Activated CD4-positive, alpha-beta T cell treated with anti-CD3 and anti-CD28 coated beads, Interleukin-2, Interleukin-6, amounts not matched to agents 100 ng/mL and 50 ng/mL, durations not matched to agents 16 hours and 8 hours (primary cell): ENCODE measurements at regions not wholly inside any gene's neighbourhood (a gene's known extent, or its start where the extent isn't known, plus 50 kb on each side); places are given as distances from the start of the nearest gene placed in this dataset.
"Not testable (repeated sequence)": the region's sequence is repeated elsewhere in the genome, so short reads cannot be mapped to it uniquely, and the experiment has no call there.

Experiments used
- DNase-seq: peaks from one replicate; pipeline ENCODE4 v3.0.0-alpha.2; 2020

DNA sequence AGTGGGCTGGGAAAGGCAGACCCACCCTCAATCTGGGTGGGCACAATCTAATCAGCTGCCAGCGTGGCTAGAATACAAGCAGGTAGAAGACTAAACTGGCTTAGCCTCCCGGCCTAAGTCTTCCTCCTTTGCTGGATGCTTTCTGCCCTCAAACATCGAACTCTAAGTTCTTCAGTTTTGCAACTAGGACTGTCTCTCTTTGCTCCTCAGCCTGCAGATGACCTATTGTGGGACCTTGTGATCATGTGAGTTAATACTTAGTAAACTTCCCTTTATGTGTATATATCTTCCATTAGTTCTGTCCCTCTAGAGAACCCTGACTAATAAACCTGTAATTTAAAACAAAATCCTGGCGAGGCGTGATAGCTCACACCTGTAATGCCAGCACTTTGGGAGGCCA, 51.8 kb upstream of the SLC39A8 start:
- DNase-seq, result not testable (repeated sequence)

DNA sequence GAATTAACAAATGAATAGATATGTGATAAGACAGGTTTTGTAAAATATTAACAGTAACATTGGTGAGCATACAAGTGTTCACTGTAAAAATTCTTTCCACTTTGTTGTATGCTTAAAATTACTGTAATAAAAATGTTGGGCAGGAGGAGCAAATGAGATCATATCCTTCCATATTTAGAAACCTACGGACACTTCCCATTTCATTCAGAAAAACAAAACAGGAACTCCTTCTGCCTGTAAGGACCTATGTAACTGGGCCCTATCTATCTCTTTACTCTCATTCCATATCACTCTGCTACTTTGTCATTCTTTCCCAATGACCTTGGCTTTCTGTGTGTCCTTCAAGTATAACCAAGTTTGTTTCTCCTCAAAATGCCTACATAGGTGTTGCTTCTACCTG, 53.7 kb upstream of the SLC39A8 start:
- DNase-seq, result no peak

DNA sequence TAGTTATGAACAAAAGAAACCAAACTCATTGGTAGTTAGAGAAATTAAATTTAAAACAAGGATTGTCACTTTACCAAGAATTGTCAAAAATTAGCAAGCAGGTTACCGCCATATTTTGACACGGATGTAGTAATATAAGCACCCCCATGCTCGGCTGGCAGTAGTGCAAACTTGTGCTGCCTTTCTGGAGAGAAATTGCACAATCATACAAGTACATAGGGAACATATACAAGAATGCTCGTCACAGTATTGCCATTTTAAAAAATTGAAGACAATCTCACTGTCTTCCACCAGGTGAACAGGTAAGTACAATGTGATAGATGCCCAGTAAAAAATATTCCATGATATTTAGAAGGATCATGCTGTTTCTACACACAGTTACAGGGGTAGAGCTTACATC, 55.6 kb upstream of the SLC39A8 start:
- DNase-seq, result no peak

DNA sequence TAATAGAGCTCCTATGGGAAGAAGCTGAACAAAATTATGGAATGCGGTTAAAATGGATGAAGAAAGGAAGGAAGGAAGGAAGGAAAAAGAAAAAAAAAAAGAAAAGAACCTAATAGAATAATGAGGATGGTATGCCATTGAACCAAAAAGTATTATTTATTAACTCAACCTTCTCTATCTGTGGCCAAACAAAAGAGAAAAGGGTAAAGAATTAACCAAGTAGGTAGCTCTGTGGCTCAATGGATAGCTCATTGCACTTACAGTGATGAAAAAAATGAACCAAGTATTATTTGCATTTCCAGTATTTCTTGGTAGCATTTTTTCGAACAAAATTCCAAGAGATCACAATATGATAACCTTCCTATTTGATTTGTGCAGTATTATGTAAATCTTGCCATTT, 56.9 kb upstream of the SLC39A8 start:
- no peak for DNase-seq

DNA sequence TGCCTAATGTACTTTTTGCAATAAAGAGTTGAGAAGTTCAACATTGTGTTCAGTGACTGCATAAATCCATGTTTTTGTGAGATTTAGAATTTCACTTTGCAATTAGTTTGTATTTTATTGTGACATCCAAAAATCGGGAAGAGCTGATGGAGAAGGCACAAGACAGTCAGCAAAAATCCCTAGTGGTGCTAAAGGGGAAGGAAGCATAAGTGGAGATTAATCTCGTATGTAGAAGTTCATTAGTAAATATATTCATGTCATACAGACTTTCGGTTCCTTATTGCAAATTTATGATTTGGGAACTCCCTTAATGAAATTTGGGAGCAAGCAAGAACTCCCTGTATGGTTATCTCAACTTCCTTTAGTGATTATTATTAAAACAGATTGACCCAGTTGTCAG, 57.8 kb upstream of the SLC39A8 start:
- no peak for DNase-seq

DNA sequence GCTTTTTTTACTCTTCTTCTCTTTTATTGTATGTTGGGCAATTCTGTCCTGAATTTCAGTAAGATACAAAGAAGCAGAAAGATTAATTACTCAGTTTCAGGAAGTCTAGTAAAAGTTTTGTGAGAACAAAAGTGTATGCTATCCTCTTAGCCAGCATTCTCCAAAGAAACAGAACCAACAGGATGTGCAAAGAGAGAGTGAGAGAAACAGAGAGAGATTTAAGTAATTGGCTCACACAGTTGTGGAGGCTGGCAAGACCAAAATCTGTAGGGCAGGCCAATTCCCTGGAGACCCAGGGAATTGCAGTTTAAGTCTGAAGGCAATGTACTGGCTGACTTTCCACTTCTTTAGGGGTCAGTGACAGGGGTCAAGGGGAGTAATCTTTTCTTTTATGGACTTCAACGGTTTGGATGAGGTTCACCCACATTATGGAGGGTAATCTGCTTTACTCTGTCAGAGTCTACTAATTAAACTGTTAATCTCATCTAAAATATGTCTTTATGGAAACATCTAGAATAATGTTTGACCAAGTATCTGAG, 59.2 kb upstream of the SLC39A8 start:
- no peak for DNase-seq

DNA sequence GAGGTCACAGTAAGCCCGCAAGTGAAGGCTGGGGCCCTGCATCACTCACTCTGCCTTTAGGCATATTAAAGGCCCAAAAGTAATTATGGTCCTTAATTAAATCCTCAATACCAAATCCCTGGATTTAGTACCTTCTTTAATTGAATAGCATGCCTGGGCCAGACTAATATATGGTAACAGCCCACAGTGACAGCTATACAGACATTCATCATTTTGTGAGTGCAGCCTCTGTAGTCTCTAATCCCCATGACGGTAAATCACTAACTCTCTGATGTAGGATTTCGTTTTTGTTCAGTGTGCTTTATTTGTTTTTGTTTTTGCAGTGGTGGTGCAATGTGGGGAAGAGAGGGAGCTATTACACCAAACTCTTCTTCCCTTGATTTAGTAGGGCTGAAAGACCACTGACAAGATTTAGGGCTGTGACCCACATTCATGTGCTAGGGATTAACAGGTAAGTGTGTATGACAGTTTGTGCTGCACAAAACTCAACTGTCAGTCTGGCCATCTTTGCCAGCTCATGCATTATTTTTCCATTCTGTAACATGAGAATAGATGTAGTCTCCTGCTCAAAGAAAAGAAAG, 60.6 kb upstream of the SLC39A8 start:
- DNase-seq, result no peak

DNA sequence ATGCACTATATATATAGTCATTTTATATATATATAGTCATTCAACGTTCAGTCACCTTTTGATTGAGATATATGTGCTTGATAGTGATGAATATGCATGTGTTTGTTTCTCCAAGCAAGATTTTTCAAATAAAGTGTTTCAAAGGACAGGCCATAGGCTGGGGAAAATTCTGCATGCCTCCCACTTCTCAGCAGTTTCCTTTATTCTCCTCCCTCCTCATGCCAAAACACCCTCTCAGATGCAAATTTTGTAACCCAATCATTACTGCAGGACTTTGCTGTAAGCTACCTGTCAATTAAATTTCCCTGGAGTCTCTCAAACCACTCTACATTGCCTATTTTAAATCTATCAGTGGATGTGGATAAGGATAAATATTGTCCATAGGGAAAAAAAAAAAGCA, 65.6 kb upstream of the SLC39A8 start:
- DNase-seq, result not testable (repeated sequence)

DNA sequence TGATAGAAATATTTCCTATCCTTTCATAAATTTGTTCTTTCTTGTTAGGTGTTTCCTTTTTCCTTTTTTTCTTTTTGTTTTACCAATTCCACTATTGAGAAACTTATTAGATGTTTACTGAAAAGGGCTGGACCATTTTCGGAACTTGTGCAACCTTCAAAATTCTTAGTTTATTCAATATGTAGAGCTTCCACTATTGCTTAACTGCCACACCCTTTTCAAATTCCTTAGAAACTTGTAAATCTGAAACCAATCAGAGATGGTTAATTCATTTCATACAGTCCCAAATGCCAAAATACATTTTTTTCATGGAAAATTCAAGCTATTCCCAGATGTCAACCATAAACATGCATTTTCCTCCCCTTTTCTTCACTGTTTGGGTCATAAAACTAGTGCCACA, 66.1 kb upstream of the SLC39A8 start:
- no peak for DNase-seq

DNA sequence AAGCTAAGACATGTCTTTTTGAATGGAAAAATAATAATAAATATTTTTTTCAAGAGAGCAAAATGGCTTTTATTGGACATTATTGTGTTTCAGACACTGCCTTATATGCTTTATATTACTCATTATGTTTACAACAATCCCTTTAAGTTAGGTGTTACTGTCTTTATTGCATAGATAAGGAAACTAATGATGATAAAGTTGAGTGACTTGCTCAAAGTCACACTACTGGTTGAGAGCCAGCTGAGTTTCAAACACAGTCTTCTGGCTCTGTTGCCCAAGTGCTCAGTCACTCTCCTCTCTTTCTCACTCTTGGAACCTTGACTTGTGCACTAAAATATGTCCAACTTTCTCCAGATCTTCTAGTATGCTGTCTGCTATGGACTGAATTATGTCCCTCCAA, 71.5 kb upstream of the SLC39A8 start:
- DNase-seq, result no peak

DNA sequence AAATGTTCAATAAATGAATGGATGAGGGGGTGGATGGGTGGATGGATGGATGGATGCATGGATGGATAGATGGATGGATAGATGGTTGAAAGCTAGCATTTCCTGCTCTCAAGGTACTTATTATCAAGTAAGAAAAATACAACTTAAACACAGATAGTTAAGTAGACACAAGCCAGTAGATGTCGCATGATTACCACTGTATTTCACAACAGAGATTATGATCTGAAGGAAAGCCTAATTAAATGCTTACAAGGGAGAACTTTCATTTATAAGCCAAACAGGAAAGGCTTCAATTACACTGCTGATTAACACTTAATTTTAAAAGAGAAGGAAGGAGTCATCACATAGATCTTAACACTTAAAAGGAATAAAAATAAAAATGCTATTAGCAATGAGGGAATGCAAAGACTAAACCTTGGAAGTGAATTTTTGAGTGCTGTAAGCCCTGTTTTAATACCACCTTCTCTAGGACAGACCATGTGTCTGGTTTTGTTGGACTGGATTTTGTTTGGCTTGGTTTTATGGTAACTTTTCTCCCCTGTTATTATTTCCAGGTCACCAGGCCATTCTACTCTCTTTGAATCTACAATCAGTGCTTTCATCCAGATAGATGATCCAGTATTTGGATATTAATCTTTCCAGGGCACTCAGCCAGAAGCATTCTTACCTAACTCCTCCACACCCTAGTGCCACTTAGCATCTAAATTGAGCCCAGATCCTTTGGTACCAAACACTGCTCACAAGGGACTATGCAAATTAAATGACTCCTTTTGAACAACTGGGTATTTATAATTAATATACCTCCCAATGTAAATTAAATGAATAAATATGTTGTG, 75.5 kb upstream of the SLC39A8 start:
- DNase-seq, result no peak

DNA sequence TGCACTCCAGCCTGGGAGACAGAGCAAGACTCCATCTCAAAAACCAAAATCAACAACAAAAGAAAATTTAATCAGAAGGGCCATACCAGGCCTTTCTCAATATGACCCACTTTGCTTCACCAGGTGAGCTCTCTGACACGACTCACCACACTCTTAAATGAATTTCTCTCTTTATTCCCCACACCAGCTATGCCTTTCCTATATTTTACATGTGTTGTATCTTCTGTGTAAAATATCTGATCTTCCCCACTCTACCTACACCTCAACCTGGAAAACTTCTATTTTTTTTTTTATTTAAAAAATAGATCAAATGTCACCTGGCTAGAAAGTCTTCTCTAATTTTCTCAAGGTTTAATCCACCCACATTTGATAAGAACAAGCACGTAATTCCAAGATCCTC, 77.6 kb upstream of the SLC39A8 start:
- no peak for DNase-seq

DNA sequence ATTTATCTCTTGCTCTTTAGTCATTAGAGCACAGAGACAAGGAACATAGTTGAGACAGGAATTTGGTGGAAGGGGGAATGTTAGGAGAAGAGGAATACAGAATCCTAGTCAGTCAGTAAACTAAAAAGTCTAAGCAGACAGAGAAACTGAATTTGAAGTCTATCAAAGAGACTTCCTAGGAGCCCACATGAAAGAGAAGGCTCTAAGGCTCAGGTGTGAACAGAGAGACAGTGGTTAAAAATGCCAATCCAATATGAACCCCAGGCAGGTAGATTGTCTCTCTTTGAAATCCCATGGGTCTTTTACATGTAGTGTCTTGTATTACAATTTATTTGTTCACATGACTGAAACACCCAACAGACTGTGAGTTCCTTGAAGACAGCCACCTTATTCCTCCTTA, 77.8 kb upstream of the NFKB1 start:
- DNase-seq, result no peak

DNA sequence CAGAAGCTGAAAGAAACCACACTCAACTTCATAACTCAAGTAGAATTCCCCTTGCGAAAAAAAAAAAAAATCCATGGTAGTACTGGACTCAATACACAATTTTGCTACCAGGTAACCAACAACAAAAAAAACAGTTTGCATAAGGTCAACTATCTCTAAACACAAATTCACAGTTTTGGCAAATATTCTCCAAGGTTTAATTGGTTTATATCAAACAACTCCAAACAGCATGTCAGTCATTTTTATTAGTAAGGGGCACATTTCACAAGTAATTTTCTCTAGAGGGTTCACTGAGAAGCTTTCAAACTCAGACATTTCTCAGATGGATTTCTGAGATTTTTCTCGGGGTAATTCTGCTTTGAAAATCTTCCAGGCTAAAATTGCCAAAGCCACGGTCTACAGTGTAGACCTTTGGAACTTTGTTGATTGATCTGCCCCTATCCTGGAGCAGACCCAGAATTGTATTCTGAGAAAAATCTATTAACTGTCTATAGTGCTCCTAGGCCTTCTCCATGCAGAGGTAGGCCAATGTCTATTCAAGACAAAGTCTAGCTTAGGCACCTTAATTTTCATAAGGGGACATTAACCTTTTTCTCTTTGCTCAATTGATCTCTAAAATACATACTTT, 73.7 kb upstream of the NFKB1 start:
- no peak for DNase-seq

DNA sequence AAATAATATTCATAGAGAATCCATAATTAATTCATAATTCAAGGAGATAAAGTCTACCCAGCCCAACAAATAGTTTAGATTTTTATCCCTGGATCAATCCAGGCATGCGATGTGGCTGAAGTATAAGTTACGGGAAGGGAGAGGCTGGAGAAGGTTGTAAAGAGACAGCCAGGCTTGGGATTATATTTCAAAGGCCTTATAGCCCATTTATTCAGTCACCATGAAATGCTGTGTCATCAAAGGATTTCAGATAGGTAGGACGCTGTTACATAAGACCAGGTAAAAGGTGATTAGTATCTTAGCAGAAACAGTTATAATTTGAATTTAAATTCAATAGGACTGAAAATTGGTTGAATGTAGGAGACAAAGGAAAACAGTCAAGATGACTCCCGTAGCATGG, 73.0 kb upstream of the NFKB1 start:
- no peak for DNase-seq

DNA sequence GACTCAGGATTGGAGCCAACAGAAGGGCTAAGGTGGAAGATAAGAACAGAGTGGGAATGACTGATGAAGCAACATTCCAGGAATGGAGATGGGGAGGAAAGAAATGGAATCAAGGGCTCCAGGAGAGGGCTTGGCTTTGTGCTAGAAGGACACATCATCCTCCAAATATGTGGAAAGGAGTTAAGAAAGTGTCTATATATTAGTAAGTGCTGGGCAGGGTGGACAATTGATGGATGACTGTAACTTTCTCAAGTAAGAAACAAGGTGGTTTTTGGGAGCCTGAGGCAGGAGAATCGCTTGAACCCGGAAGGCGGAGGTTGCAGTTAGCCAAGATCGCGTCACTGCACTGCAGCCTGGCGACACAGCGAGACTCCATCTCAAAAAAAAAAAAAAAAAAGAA, 71.6 kb upstream of the NFKB1 start:
- no peak for DNase-seq

DNA sequence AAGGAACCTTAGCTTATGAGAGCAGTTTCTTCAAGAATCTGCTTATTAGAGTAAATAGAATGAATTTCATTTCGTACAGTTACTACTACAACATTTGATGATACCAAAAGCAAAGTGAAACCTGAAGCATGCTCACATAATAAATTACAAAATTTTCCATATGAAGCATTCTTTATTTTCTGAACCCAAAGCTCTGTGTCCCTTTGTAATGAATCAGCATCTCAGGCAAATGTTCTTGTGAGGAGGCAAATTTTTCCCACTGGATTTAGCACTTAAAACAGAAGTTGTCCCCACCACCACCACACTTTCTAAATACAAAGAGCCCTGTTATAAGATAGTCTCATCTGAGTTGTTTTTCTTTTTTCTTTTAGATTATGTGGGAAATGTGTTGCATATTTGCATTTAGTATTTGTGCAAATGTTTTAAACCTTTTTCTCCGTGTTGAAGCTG, 70.7 kb upstream of the NFKB1 start:
- DNase-seq, result no peak

DNA sequence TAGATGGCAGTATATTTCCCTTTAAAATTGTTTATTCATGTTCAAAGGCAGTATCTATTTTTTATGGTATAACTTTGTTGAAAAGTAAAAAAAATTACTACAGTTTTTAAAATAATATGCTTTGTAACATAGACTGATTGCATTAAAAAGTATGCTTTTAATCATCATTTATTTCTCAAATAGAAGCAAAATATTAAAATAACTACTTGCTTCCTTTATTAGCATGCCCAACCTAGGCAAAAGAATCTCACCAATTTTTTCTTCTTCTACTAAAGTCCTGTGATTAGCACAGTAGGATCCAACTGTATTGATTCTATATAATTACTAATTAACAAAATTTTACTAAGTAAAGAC, 69.6 kb upstream of the NFKB1 start:
- DNase-seq, result no peak

DNA sequence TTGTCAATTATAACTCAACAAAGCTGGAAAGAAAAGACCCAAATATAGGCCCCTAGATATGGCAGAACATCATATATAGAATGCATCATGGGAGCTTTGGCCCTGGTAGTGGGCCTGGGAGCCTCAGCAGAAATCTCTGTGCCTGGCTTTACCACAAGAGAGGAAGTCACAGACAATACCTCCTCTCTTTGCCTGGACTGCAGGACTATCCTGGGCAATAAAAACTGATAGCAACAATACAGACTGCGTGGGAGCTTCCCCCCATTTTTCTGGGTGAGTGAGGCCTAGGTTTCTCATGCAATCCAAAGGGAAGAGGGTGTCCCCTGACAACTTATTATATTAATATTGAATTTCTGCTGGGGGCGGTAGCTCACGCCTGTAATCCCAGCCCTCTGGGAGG, 64.0 kb upstream of the NFKB1 start:
- DNase-seq, result no peak

DNA sequence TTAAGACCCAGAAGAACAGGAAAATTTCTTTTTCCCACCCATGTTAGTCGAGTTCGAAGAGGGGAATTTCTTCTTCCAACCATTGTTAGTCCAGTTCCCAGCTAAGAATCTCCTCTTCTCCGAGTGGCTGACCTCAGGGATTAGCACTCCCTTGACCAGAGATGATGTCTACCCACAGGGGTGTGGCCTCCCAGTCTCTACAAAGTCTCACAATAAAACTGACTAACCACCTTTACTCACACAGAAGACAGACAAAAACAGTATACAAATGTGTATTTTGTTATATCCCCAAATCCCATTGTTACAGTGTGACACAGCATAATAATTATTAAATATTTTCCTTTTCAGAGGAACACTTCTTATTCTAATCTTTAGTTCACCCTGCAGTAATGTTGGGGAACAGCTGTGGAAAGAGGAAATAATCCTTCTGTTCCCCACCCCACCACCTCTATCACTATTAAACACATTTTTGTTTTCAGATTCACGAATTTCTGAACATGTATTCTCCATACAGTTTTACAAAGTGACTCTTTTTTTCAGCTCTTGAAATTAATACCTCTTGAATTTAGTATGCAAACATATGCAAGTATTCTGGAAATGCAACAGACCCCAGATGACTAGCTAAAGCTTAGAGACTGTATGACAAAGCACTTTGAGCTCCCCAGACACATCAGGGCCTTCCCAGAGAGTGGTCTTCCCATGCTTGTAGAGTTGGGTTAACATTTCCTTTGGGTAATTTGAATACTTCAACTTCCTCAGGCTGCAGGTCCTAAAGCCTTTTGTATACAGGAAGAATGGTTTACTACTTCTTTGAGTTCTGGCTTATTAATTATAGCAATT, 62.5 kb upstream of the NFKB1 start:
- DNase-seq, result no peak

DNA sequence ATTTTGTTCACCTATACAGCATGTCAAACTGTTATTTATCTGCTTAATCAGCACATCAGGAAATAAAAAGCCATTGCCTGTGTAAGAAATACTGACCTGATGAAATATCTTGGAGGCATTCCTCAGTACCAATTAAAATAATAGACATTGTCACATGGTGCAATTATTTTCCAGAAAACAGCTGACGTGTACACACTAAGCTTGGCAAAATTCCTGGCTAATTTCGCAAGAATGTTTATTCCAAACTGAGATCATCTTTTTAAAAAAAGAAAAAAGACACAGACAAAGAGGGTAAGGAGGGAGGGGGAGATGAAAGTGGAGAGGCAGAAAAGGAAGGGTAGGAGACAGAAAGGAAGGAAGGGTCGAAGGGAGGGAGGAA, 61.9 kb upstream of the NFKB1 start:
- no peak for DNase-seq

DNA sequence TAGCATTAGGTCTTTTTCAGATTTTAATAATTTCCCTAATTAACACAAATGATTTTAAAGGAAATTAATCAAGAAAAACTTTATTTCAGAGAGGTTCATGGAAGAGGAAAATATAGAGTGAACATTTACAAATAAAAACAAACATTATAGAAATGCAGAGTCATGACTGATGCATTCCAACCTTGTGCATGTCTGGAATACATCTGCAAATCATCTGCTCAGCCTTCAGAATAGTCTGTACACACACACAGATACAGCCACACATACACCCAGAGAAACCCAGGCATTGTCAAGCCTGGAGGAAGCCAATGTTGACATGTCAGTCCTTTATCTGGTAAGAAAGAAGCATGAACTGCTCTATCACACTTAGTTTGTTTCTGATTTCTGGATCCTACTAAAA, 61.3 kb upstream of the NFKB1 start:
- no peak for DNase-seq

DNA sequence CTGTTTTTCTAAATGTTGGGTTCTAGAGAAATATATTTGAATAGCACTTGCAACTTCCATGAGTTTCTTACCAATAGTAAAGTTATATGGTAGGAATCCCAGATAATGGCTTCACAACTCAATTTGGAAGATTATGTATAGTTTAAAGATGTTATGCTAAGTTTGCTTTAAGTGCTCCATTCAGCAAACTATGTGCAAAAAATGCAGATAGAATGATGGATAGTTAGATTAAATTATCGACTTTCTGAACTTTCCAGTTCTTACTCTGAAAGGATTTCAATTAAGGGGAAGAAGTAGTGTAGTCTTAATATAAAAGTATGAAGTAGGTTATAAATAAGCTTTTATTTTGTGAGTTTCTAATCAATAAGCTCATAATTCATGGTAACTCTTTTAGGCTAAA, 60.7 kb upstream of the NFKB1 start:
- no peak for DNase-seq
